ENCODE measurements at regions not wholly inside any gene's neighbourhood (a gene's known extent, or its start where the extent isn't known, plus 50 kb on each side); places are given as distances from the start of the nearest gene placed in this dataset.
"Not testable (repeated sequence)": the region's sequence is repeated elsewhere in the genome, so short reads cannot be mapped to it uniquely, and the experiment has no call there.

- H3K36me3 ChIP-seq = no peaks in the 10 kb centered on the region
- H3K9me3 ChIP-seq (replicated peaks) = no peaks in the 10 kb centered on the region
- DNase-seq (ENCODE audit: low read depth in 1 of 2, low spot score in 2 of 2) = no peak
- H3K4me3 ChIP-seq = no peak overlapping the region
- no peaks in the 10 kb centered on the region for H3K27me3 ChIP-seq (replicated peaks)
- no peaks in the 10 kb centered on the region for H3K4me1 ChIP-seq (replicated peaks)
- H3K27ac ChIP-seq = no peak overlapping the region
These were observed 998.5 kb upstream of the CDH6 start for GRCh38 chr5:30195036-30195435.

- H3K36me3 ChIP-seq = no peaks in the 10 kb centered on the region
- H3K27me3 ChIP-seq (replicated peaks) = no peaks in the 10 kb centered on the region
- no peak overlapping the region for H3K27ac ChIP-seq
- H3K4me3 ChIP-seq = no peak overlapping the region
- H3K4me1 ChIP-seq (replicated peaks) = no peaks in the 10 kb centered on the region
- no peaks in the 10 kb centered on the region for H3K9me3 ChIP-seq (replicated peaks)
- no peak for DNase-seq (ENCODE audit: low read depth in 1 of 2, low spot score in 2 of 2)
These were observed 998.9 kb upstream of the CDH6 start for GRCh38 chr5:30194595-30194994.

- H3K27me3 ChIP-seq (replicated peaks) = no peaks in the 10 kb centered on the region
- H3K9me3 ChIP-seq (replicated peaks) = no peaks in the 10 kb centered on the region
- H3K4me3 ChIP-seq = no peak overlapping the region
- H3K4me1 ChIP-seq (replicated peaks) = no peaks in the 10 kb centered on the region
- no peaks in the 10 kb centered on the region for H3K36me3 ChIP-seq
- DNase-seq (ENCODE audit: low read depth in 1 of 2, low spot score in 2 of 2) = no peak
- no peak overlapping the region for H3K27ac ChIP-seq
These were observed 1009.7 kb upstream of the CDH6 start for GRCh38 chr5:30183795-30184194.

GRCh38 chr5:30156156-30156555 is 1037.3 kb upstream of the CDH6 start:
- Histone ChIP-seq H3K27ac (no peak overlapping the region), H3K27me3 (replicated peaks) (no peaks in the 10 kb centered on the region), H3K4me1 (replicated peaks) (no peaks in the 10 kb centered on the region), H3K4me3 (no peak overlapping the region), H3K36me3 (no peaks in the 10 kb centered on the region), H3K9me3 (replicated peaks) (no peaks in the 10 kb centered on the region)
- DNase-seq (ENCODE audit: low read depth in 1 of 2, low spot score in 2 of 2) = no peak

- Histone ChIP-seq H3K4me3 (no peak overlapping the region), H3K36me3 (no peaks in the 10 kb centered on the region), H3K27ac (no peak overlapping the region), H3K4me1 (replicated peaks) (no peaks in the 10 kb centered on the region), H3K27me3 (replicated peaks) (no peaks in the 10 kb centered on the region), H3K9me3 (replicated peaks) (no peaks in the 10 kb centered on the region)
- DNase-seq (ENCODE audit: low read depth in 1 of 2, low spot score in 2 of 2) = no peak
These were observed 1041.1 kb upstream of the CDH6 start for GRCh38 chr5:30152431-30152830.

GRCh38 chr5:30150231-30150630 is 1043.3 kb upstream of the CDH6 start:
- Histone ChIP-seq H3K4me3 (no peak overlapping the region), H3K36me3 (no peaks in the 10 kb centered on the region), H3K4me1 (replicated peaks) (no peaks in the 10 kb centered on the region), H3K27ac (no peak overlapping the region), H3K27me3 (replicated peaks) (no peaks in the 10 kb centered on the region), H3K9me3 (replicated peaks) (no peaks in the 10 kb centered on the region)
- DNase-seq (ENCODE audit: low read depth in 1 of 2, low spot score in 2 of 2) = no peak

- DNase-seq (ENCODE audit: low read depth in 1 of 2, low spot score in 2 of 2) = no peak
- Histone ChIP-seq H3K36me3 (no peaks in the 10 kb centered on the region), H3K27me3 (replicated peaks) (no peaks in the 10 kb centered on the region), H3K9me3 (replicated peaks) (no peaks in the 10 kb centered on the region), H3K4me1 (replicated peaks) (no peaks in the 10 kb centered on the region), H3K27ac (no peak overlapping the region), H3K4me3 (no peak overlapping the region)
These were observed 1044.0 kb upstream of the CDH6 start for GRCh38 chr5:30149526-30149925.

GRCh38 chr5:30147976-30148375 is 1045.5 kb upstream of the CDH6 start:
- no peaks in the 10 kb centered on the region for H3K4me1 ChIP-seq (replicated peaks)
- no peak overlapping the region for H3K4me3 ChIP-seq
- H3K9me3 ChIP-seq (replicated peaks) = no peaks in the 10 kb centered on the region
- no peak for DNase-seq (ENCODE audit: low read depth in 1 of 2, low spot score in 2 of 2)
- H3K27me3 ChIP-seq (replicated peaks) = no peaks in the 10 kb centered on the region
- no peaks in the 10 kb centered on the region for H3K36me3 ChIP-seq
- no peak overlapping the region for H3K27ac ChIP-seq

- H3K9me3 ChIP-seq (replicated peaks); DNase-seq (ENCODE audit: low read depth in 1 of 2, low spot score in 2 of 2); H3K4me1 ChIP-seq (replicated peaks); H3K27ac ChIP-seq; H3K27me3 ChIP-seq (replicated peaks); H3K36me3 ChIP-seq; H3K4me3 ChIP-seq: not testable (repeated sequence)
These were observed 1049.4 kb upstream of the CDH6 start for GRCh38 chr5:30144059-30144458.

- H3K27me3 ChIP-seq (replicated peaks) = no peaks in the 10 kb centered on the region
- DNase-seq (ENCODE audit: low read depth in 1 of 2, low spot score in 2 of 2) = no peak
- no peak overlapping the region for H3K27ac ChIP-seq
- H3K4me1 ChIP-seq (replicated peaks) = no peaks in the 10 kb centered on the region
- no peaks in the 10 kb centered on the region for H3K9me3 ChIP-seq (replicated peaks)
- H3K36me3 ChIP-seq = no peaks in the 10 kb centered on the region
- no peak overlapping the region for H3K4me3 ChIP-seq
These were observed 1051.1 kb upstream of the CDH6 start for GRCh38 chr5:30142432-30142831.

GRCh38 chr5:30121043-30121442 is 1072.4 kb upstream of the CDH6 start:
- no peaks in the 10 kb centered on the region for H3K4me1 ChIP-seq (replicated peaks)
- no peaks in the 10 kb centered on the region for H3K36me3 ChIP-seq
- no peaks in the 10 kb centered on the region for H3K27me3 ChIP-seq (replicated peaks)
- no peak for DNase-seq (ENCODE audit: low read depth in 1 of 2, low spot score in 2 of 2)
- H3K27ac ChIP-seq = no peak overlapping the region
- no peak overlapping the region for H3K4me3 ChIP-seq
- H3K9me3 ChIP-seq (replicated peaks) = no peaks in the 10 kb centered on the region

GRCh38 chr5:30117135-30117534 is 1076.4 kb upstream of the CDH6 start:
- Histone ChIP-seq H3K27me3 (replicated peaks) (no peaks in the 10 kb centered on the region), H3K9me3 (replicated peaks) (no peaks in the 10 kb centered on the region), H3K4me1 (replicated peaks) (no peaks in the 10 kb centered on the region), H3K36me3 (no peaks in the 10 kb centered on the region), H3K27ac (no peak overlapping the region), H3K4me3 (no peak overlapping the region)
- no peak for DNase-seq (ENCODE audit: low read depth in 1 of 2, low spot score in 2 of 2)

GRCh38 chr5:30113542-30113941 is 1079.9 kb upstream of the CDH6 start:
- Histone ChIP-seq H3K4me3 (no peak overlapping the region), H3K36me3 (no peaks in the 10 kb centered on the region), H3K4me1 (replicated peaks) (no peaks in the 10 kb centered on the region), H3K9me3 (replicated peaks) (no peaks in the 10 kb centered on the region), H3K27me3 (replicated peaks) (no peaks in the 10 kb centered on the region), H3K27ac (no peak overlapping the region)
- no peak for DNase-seq (ENCODE audit: low read depth in 1 of 2, low spot score in 2 of 2)

- Histone ChIP-seq H3K36me3 (no peaks in the 10 kb centered on the region), H3K4me1 (replicated peaks) (no peaks in the 10 kb centered on the region), H3K27ac (no peak overlapping the region), H3K27me3 (replicated peaks) (no peaks in the 10 kb centered on the region), H3K9me3 (replicated peaks) (no peaks in the 10 kb centered on the region), H3K4me3 (no peak overlapping the region)
- DNase-seq (ENCODE audit: low read depth in 1 of 2, low spot score in 2 of 2) = no peak
These were observed 1080.6 kb upstream of the CDH6 start for GRCh38 chr5:30112867-30113266.

GRCh38 chr5:30108051-30108450 is 1085.4 kb upstream of the CDH6 start:
- Histone ChIP-seq H3K9me3 (replicated peaks) (no peaks in the 10 kb centered on the region), H3K36me3 (no peaks in the 10 kb centered on the region), H3K4me1 (replicated peaks) (no peaks in the 10 kb centered on the region), H3K4me3 (no peak overlapping the region), H3K27me3 (replicated peaks) (no peaks in the 10 kb centered on the region), H3K27ac (no peak overlapping the region)
- DNase-seq (ENCODE audit: low read depth in 1 of 2, low spot score in 2 of 2) = no peak

All from SJSA1 (cell line).